Body of pancreas (tissue), 4 donors: ENCODE measurements at regions not wholly inside any gene's neighbourhood (a gene's known extent, or its start where the extent isn't known, plus 50 kb on each side); places are given as distances from the start of the nearest gene placed in this dataset.

ENCODE experiments used
- POLR2A ChIP-seq, 3 donors: fragments of 450-650 bp; IDR thresholded peaks; one replicate each; pipeline ENCODE4 v1.6.1; 2016; ENCODE audit warnings: antibody characterized with exemption in 3 of 3, mild to moderate bottlenecking in 2 of 3
- TF ChIP-seq, protein P1 (sequence below), 7 experiments: fragments of 450-650 bp in 4 of 7; fragments of 200-600 bp in 3 of 7; sonication (generic) in 3 of 7; IDR thresholded peaks; one replicate each; pipeline ENCODE4 v1.5.1; 2016 to 2019; ENCODE audit warnings: antibody characterized with exemption in 7 of 7

DNA sequence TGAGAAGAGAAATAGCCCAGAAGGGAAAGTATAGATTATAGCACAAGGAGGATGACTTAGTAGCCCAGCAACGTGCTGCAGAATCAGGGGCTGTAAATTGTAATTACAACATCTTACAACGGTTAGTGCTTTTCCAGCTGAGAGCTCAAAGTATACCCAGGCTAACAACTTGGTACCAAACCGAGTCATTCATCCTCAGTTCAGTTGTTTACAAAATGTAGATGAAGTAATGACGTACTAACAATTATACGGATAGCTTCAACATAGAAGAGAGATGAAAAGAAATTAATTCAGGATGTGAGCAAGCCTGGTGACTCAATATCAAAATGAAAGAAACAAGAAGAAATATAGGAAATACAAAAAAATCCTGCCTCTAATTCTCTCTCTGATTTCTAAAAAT is 99.2 kb downstream of the DYNAP start:
- TF ChIP-seq, protein P1, sequence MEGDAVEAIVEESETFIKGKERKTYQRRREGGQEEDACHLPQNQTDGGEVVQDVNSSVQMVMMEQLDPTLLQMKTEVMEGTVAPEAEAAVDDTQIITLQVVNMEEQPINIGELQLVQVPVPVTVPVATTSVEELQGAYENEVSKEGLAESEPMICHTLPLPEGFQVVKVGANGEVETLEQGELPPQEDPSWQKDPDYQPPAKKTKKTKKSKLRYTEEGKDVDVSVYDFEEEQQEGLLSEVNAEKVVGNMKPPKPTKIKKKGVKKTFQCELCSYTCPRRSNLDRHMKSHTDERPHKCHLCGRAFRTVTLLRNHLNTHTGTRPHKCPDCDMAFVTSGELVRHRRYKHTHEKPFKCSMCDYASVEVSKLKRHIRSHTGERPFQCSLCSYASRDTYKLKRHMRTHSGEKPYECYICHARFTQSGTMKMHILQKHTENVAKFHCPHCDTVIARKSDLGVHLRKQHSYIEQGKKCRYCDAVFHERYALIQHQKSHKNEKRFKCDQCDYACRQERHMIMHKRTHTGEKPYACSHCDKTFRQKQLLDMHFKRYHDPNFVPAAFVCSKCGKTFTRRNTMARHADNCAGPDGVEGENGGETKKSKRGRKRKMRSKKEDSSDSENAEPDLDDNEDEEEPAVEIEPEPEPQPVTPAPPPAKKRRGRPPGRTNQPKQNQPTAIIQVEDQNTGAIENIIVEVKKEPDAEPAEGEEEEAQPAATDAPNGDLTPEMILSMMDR (IDR thresholded peaks at IDR 0.05): no peak
- no peak for TF ChIP-seq POLR2A (IDR thresholded peaks at IDR 0.05)
